ENCODE measurements at regions not wholly inside any gene's neighbourhood (a gene's known extent, or its start where the extent isn't known, plus 50 kb on each side); places are given as distances from the start of the nearest gene placed in this dataset.

GRCh38 chr15:79513940-79514339, 81.8 kb downstream of the MINAR1 start:
- 88 to 93% (median 91%) methylated on average over 5 of the region's 5 CpGs for WGBS, 5 donors
- no peaks in the 10 kb centered on the region for H3K4me1 ChIP-seq
- H3K9me3 ChIP-seq, result no peaks in the 10 kb centered on the region
- TF ChIP-seq POLR2A (IDR thresholded peaks at IDR 0.05) (no peak), CTCF (IDR thresholded peaks at IDR 0.05 in 8 of 11, conservative IDR thresholded peaks at IDR 0.05 in 3 of 11) (no peak), POLR2AphosphoS5 (IDR thresholded peaks at IDR 0.05) (no peak)
- peaks cover 0 to 27% (median 0%) of the 10 kb centered on the region in 7 donors for H3K27me3 ChIP-seq (replicated peaks in 1 of 7)
- no peak overlapping the region for H3K4me3 ChIP-seq
- no peak for DNase-seq
- no peak overlapping the region for H3K27ac ChIP-seq
- intact Hi-C loops (cut with DNase I; ENCODE audit: low total_unique reads), result no loop called here
- H3K36me3 ChIP-seq, result no peaks in the 10 kb centered on the region

GRCh38 chr15:79515300-79516027, 83.3 kb downstream of the MINAR1 start:
- Histone ChIP-seq H3K36me3 (no peaks in the 10 kb centered on the region), H3K27ac (no peak overlapping the region), H3K9me3 (no peaks in the 10 kb centered on the region), H3K4me3 (no peak overlapping the region), H3K4me1 (no peaks in the 10 kb centered on the region), H3K27me3 (replicated peaks in 1 of 7) (peaks cover 0 to 21% (median 0%) of the 10 kb centered on the region in 7 donors)
- 70 to 84% (median 78%) methylated on average over 7 of the region's 7 CpGs for WGBS, 5 donors
- TF ChIP-seq POLR2AphosphoS5 (IDR thresholded peaks at IDR 0.05) (no peak), CTCF (IDR thresholded peaks at IDR 0.05 in 8 of 11, conservative IDR thresholded peaks at IDR 0.05 in 3 of 11) (no peak), POLR2A (IDR thresholded peaks at IDR 0.05) (no peak)
- intact Hi-C loops (cut with DNase I; ENCODE audit: low total_unique reads), result no loop called here
- DNase-seq, result no peak

GRCh38 chr15:79516155-79516554, 84.0 kb downstream of the MINAR1 start:
- TF ChIP-seq POLR2A (IDR thresholded peaks at IDR 0.05), result no peak
- no peak for TF ChIP-seq CTCF (IDR thresholded peaks at IDR 0.05 in 8 of 11, conservative IDR thresholded peaks at IDR 0.05 in 3 of 11)
- no peak for TF ChIP-seq POLR2AphosphoS5 (IDR thresholded peaks at IDR 0.05)
- no peak for DNase-seq
- H3K27ac ChIP-seq, result no peak overlapping the region
- H3K4me3 ChIP-seq, result no peak overlapping the region
- H3K36me3 ChIP-seq, result no peaks in the 10 kb centered on the region
- intact Hi-C loops (cut with DNase I; ENCODE audit: low total_unique reads), result no loop called here
- no peaks in the 10 kb centered on the region for H3K4me1 ChIP-seq
- 43 to 61% (median 54%) methylated on average over 3 of the region's 3 CpGs for WGBS, 5 donors
- H3K27me3 ChIP-seq (replicated peaks in 1 of 7), result peaks cover 0 to 21% (median 0%) of the 10 kb centered on the region in 7 donors
- H3K9me3 ChIP-seq, result no peaks in the 10 kb centered on the region

- Histone ChIP-seq H3K4me3 (no peak overlapping the region), H3K36me3 (no peaks in the 10 kb centered on the region), H3K9me3 (no peaks in the 10 kb centered on the region), H3K4me1 (no peaks in the 10 kb centered on the region), H3K27ac (no peak overlapping the region), H3K27me3 (replicated peaks in 1 of 7) (peaks cover 0 to 21% (median 0%) of the 10 kb centered on the region in 7 donors)
- WGBS, 5 donors, result 67 to 82% (median 75%) methylated on average over 3 of the region's 3 CpGs
- no peak for TF ChIP-seq CTCF (IDR thresholded peaks at IDR 0.05 in 8 of 11, conservative IDR thresholded peaks at IDR 0.05 in 3 of 11)
- no peak for TF ChIP-seq POLR2A (IDR thresholded peaks at IDR 0.05)
- TF ChIP-seq POLR2AphosphoS5 (IDR thresholded peaks at IDR 0.05), result no peak
- no peak for DNase-seq
- intact Hi-C loops (cut with DNase I; ENCODE audit: low total_unique reads), result no loop called here
These were observed 84.5 kb downstream of the MINAR1 start for GRCh38 chr15:79516646-79517045.
